Pancreas (tissue), 10 donors: ENCODE measurements at regions not wholly inside any gene's neighbourhood (a gene's known extent, or its start where the extent isn't known, plus 50 kb on each side); places are given as distances from the start of the nearest gene placed in this dataset.
"Not testable (repeated sequence)": the region's sequence is repeated elsewhere in the genome, so short reads cannot be mapped to it uniquely, and the experiment has no call there.

Experiments
- ATAC-seq, 4 donors: fragments of 200-7000 bp; cut with Tn5 transposase; one replicate each; pipeline versions ENCODE4 v1.8.0 to v1.9.1; 2020; ENCODE audit warnings: mild to moderate bottlenecking in 4 of 4, moderate library complexity in 4 of 4
- DNase-seq, 6 donors: peaks; one replicate each; pipeline ENCODE4 v3.0.0-alpha.2; 2020
- FAIRE-seq: peaks from 2 replicates; lab custom pipeline; 2012; peaks lifted over from hg19 to GRCh38; lab: Jason Lieb, UNC
- H3K27ac ChIP-seq, 4 donors: fragments of 200-600 bp; sonication (generic); 1 replicate in 3 of 4; 2 replicates in 1 of 4; pipeline versions ENCODE4 v1.5.0 to v1.8.0; 2020
- H3K27me3 ChIP-seq, 4 donors: fragments of 200-600 bp; one replicate each; pipeline ENCODE4 v1.8.0; 2021
- H3K36me3 ChIP-seq, 3 donors: fragments of 200-600 bp; sonication (generic) in 1 of 3; one replicate each; pipeline versions ENCODE4 v1.5.0 to v1.8.0; 2020 to 2021
- H3K4me1 ChIP-seq, 3 donors: fragments of 200-600 bp; one replicate each; pipeline ENCODE4 v1.8.0; 2021
- H3K4me3 ChIP-seq, 4 donors: fragments of 200-600 bp; sonication (generic) in 2 of 4; one replicate each; pipeline versions ENCODE4 v1.5.0 to v1.8.0; 2020 to 2021
- H3K9me3 ChIP-seq, 4 donors: fragments of 200-600 bp; one replicate each; pipeline ENCODE4 v1.8.0; 2021
- WGBS, 2 donors: extraction: QIAGEN DNeasy Blood & Tissue Kit; methylation state at CpG; one replicate each; pipeline ENCODE4 v1.1.7; 2013; 5-methylcytosine and 5-hydroxymethylcytosine counted together
- intact Hi-C, 3 donors: fragments of 100-400 bp; cut with DNase I; formaldehyde crosslinking; loops; one replicate each; pipeline versions ENCODE4 v1.11.1 to v1.14.2; 2022
- TF ChIP-seq, protein P1 (sequence below), 4 donors: fragments of 200-600 bp; sonication (generic) in 3 of 4; IDR thresholded peaks; one replicate each; pipeline versions ENCODE4 v1.5.0 to v1.8.0; 2021; ENCODE audit warnings: antibody characterized with exemption in 4 of 4
- donor health status: healthy with polysubstance abuse.
- donor health status: DM: no; HTN: no; CAD: no; lungs with moderate emphysema.
- donor health status: DM: no; HTN: no; CAD: no.
- donor health status: control.
- donor health status: control.
- donor health status: Bipolar disorder and iron deficiency.
- donor health status: DM: yes; HTN: yes; CAD: no.
- donor health status: DM: no; HTN: no; CAD: no.
- donor health status: DM: no; HTN: no; CAD: no.
- donor health status: DM: yes; HTN: yes; CAD: no.

DNA sequence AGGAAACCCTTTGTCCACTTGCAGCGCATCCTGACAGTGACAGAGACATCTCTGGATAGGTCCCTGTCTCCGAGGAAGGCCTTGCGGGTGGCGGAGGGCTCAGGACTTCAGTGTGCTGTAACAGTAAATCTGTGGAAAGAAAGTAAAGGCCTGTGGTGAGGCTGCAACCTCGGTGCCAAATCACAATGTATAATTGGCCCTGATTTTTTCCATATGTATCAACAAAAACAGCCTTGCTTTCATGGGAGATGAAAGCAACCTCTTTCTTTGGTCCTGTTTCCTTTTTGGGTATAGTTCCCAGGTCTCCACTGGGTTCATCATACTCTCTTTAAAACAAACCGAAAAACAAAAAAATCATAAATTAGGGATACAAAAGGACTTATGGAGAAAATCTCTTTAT, 110.9 kb upstream of the BMPER start:
- intact Hi-C loops = no loop called here
- Histone ChIP-seq H3K36me3 (no peaks in the 10 kb centered on the region), H3K9me3 (no peaks in the 10 kb centered on the region), H3K4me3 (no peak overlapping the region), H3K27ac (no peak overlapping the region), H3K4me1 (no peaks in the 10 kb centered on the region), H3K27me3 (no peaks in the 10 kb centered on the region)
- FAIRE-seq (no peak), ATAC-seq (no peak), DNase-seq (no peak)
- TF ChIP-seq, protein P1, sequence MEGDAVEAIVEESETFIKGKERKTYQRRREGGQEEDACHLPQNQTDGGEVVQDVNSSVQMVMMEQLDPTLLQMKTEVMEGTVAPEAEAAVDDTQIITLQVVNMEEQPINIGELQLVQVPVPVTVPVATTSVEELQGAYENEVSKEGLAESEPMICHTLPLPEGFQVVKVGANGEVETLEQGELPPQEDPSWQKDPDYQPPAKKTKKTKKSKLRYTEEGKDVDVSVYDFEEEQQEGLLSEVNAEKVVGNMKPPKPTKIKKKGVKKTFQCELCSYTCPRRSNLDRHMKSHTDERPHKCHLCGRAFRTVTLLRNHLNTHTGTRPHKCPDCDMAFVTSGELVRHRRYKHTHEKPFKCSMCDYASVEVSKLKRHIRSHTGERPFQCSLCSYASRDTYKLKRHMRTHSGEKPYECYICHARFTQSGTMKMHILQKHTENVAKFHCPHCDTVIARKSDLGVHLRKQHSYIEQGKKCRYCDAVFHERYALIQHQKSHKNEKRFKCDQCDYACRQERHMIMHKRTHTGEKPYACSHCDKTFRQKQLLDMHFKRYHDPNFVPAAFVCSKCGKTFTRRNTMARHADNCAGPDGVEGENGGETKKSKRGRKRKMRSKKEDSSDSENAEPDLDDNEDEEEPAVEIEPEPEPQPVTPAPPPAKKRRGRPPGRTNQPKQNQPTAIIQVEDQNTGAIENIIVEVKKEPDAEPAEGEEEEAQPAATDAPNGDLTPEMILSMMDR (IDR thresholded peaks at IDR 0.05) = no peak
- 87 to 91% methylated on average over 6 of the region's 6 CpGs for WGBS, 2 donors

DNA sequence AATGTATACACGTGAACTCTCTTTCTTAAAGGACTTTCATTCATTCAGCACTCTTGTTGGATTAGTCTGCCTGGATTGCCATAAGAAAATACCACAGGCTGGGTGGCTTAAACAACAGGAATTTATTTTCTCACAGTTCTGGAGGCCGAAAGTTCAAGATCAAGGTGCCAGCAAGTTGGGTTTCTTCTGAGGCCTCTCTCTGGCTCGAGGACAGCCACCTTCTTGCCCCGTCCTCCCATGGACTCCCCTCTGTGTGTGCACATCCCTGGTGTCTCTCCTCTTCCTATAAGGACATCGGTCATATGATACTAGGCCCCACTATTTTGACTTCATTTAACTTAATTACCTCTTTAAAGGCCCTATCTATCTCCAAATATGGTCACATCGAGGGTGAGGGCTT, 110.4 kb upstream of the BMPER start:
- H3K27me3 ChIP-seq = no peaks in the 10 kb centered on the region
- no peak overlapping the region for H3K4me3 ChIP-seq
- no peak for ATAC-seq
- H3K36me3 ChIP-seq = no peaks in the 10 kb centered on the region
- H3K27ac ChIP-seq = no peak overlapping the region
- FAIRE-seq = no peak
- no peak for DNase-seq
- TF ChIP-seq, protein P1 (IDR thresholded peaks at IDR 0.05) = no peak
- H3K4me1 ChIP-seq = no peaks in the 10 kb centered on the region
- H3K9me3 ChIP-seq = no peaks in the 10 kb centered on the region
- intact Hi-C loops = no loop called here
- 78 to 83% methylated on average over 6 of the region's 6 CpGs for WGBS, 2 donors

DNA sequence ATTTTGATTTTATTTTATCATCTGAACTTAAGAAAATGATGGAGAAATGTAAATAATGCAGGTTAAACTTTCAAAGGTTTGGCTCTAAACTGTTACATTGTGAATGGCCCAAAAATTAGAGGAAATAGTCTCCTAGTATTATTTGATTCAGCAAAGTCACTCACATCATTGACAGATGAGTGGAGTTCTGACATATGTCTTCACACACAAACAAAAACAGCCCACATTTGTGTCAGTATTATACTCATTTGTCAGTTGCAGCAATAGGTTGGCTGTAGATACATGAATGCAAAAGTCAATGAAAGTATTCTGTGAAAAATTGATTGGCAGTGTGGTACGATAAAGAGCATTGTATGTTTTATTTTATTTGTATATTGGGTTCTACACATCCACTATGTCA, 108.8 kb upstream of the BMPER start:
- Histone ChIP-seq H3K27me3 (no peaks in the 10 kb centered on the region), H3K27ac (no peak overlapping the region), H3K9me3 (no peaks in the 10 kb centered on the region), H3K4me3 (no peak overlapping the region), H3K4me1 (no peaks in the 10 kb centered on the region), H3K36me3 (no peaks in the 10 kb centered on the region)
- DNase-seq = no peak
- ATAC-seq = no peak
- no peak for FAIRE-seq
- 80 to 87% methylated on average over 1 of the region's 1 CpG for WGBS, 2 donors
- TF ChIP-seq, protein P1 (IDR thresholded peaks at IDR 0.05) = no peak
- intact Hi-C loops = no loop called here

DNA sequence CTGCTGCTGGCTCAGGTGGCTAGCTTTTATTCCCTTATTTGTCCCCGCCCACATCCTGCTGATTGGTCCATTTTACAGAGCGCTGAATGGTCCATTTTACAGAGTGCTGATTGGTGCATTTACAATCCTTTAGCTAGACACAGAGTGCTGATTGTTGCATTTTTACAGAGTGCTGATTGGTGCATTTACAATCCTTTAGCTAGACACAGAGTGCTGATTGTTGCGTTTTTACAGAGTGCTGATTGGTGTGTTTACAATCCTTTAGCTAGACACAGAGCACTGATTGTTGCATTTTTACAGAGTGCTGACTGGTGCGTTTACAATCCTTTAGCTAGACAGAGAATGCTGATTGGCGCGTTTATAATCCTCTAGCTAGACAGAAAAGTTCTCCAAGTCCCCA, 107.8 kb upstream of the BMPER start:
- H3K27me3 ChIP-seq, DNase-seq, H3K36me3 ChIP-seq, H3K27ac ChIP-seq, ATAC-seq, H3K4me1 ChIP-seq, H3K4me3 ChIP-seq, FAIRE-seq, H3K9me3 ChIP-seq, intact Hi-C loops: not testable (repeated sequence)
- WGBS, 2 donors = 80 to 85% methylated on average over 6 of the region's 6 CpGs

DNA sequence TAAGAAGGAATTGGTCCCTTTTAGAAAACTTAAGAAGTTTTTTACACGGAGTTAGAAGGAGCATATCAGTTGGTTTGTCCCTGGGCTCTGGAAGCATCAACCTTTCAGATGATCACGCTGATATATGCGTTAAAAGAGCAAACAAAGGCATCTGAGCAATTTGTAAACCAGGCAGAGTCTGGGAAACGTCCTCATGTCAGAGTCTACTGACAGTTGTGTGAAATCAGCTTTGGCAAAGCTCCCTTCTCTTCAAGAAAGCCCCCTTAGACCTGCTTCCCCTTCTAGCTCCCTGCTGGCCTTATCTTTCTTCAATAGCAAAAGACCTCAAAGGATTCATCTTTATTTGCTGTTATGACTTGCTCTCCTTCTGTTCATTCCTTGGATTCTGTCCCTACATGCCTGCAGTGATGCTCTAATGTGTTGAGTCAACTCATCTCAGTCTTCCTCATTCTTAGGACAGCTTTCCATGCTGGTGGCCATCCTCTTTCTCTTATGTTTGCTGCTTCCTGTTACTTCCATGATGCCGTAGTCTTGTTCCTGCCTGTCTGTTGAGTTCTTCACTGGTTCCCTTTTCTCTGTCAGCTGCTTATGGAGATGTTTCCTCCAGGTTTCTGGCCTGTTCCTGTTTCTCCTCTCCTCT, 106.5 kb upstream of the BMPER start:
- ATAC-seq (no peak), FAIRE-seq (no peak), DNase-seq (no peak)
- intact Hi-C loops = no loop called here
- no peaks in the 10 kb centered on the region for H3K27me3 ChIP-seq
- no peaks in the 10 kb centered on the region for H3K4me1 ChIP-seq
- TF ChIP-seq, protein P1 (IDR thresholded peaks at IDR 0.05) = no peak
- WGBS, 2 donors = 42 to 51% methylated on average over 5 of the region's 5 CpGs
- H3K36me3 ChIP-seq = no peaks in the 10 kb centered on the region
- no peak overlapping the region for H3K4me3 ChIP-seq
- no peak overlapping the region for H3K27ac ChIP-seq
- H3K9me3 ChIP-seq = no peaks in the 10 kb centered on the region
